IMR-90 (cell line): ENCODE measurements at regions not wholly inside any gene's neighbourhood (a gene's known extent, or its start where the extent isn't known, plus 50 kb on each side); places are given as distances from the start of the nearest gene placed in this dataset.

Source experiments
- ATAC-seq: fragments of 200-7000 bp; cut with Tn5 transposase; 2 replicates; pipeline ENCODE4 v1.9.1; 2020; ENCODE audit warnings: low read depth, mild to moderate bottlenecking, moderate library complexity
- BruUV-seq: library from RNA; stranded (reverse); fragments of 400-500 nt; replicated peaks from 2 replicates; lab custom pipeline; 2021; lab: Mats Ljungman, UMichigan
- CTCF ChIA-PET: fragments of 300-600 bp; formaldehyde crosslinking; extraction: SDS; loops from one replicate; lab custom pipeline; 2021; ENCODE audit warnings: antibody characterized with exemption; lab: Yijun Ruan, JAX
- POLR2A ChIA-PET: fragments of 300-600 bp; sonication (Branson Sonifier 250); formaldehyde crosslinking; loops from one replicate; lab custom pipeline; 2022; ENCODE audit warnings: antibody characterized with exemption; ENCODE audit not compliant: unreplicated experiment; lab: Charles Lee
- DNase-seq: peaks from one replicate; pipeline ENCODE4 v3.0.0; 2013
- H2AFZ ChIP-seq: replicated peaks from 2 replicates; pipeline ENCODE3; 2013; ENCODE audit warnings: low read length, mild to moderate bottlenecking; ENCODE audit not compliant: poor library complexity
- H2AK5ac ChIP-seq: 2 replicates; pipeline ENCODE4 v1.6.1; 2013; ENCODE audit warnings: low read depth, low read length, inconsistent platforms
- H2AK9ac ChIP-seq: replicated peaks from 2 replicates; pipeline ENCODE3; 2013; ENCODE audit warnings: mild to moderate bottlenecking, low read depth, low read length, moderate library complexity; ENCODE audit not compliant: poor library complexity
- H2BK120ac ChIP-seq: 2 replicates; pipeline ENCODE4 v1.6.1; 2013; ENCODE audit warnings: low read depth, low read length, inconsistent platforms
- H2BK15ac ChIP-seq: 3 replicates; pipeline ENCODE4 v1.6.1; 2013; ENCODE audit warnings: low read depth, low read length, inconsistent platforms
- H2BK20ac ChIP-seq: 2 replicates; pipeline ENCODE4 v1.6.1; 2013; ENCODE audit warnings: low read depth, mild to moderate bottlenecking, inconsistent platforms, low read length, moderate library complexity
- H2BK5ac ChIP-seq: 2 replicates; pipeline ENCODE4 v1.6.1; 2013; ENCODE audit warnings: mild to moderate bottlenecking, low read depth, low read length, inconsistent platforms; ENCODE audit not compliant: poor library complexity, severe bottlenecking
- H3K14ac ChIP-seq: replicated peaks from 2 replicates; pipeline ENCODE4 v1.6.1; 2013; ENCODE audit warnings: low read depth, low read length, inconsistent platforms
- H3K18ac ChIP-seq: 2 replicates; pipeline ENCODE4 v1.6.1; 2013; ENCODE audit warnings: low read depth, low read length, control low read depth
- H3K23ac ChIP-seq: 2 replicates; pipeline ENCODE4 v1.6.1; 2013; ENCODE audit warnings: low read depth, low read length, inconsistent platforms
- H3K27ac ChIP-seq: 2 replicates; pipeline ENCODE4 v1.5.1; 2013; ENCODE audit warnings: mild to moderate bottlenecking, control low read depth, low read length; ENCODE audit not compliant: insufficient read depth
- H3K27me3 ChIP-seq: 2 replicates; pipeline ENCODE4 v1.6.1; 2013; ENCODE audit warnings: low read length; ENCODE audit not compliant: control insufficient read depth, insufficient read depth
- H3K36me3 ChIP-seq: 2 replicates; pipeline ENCODE4 v1.6.1; 2013; ENCODE audit warnings: low read length, mixed read lengths; ENCODE audit not compliant: control insufficient read depth, insufficient read depth
- H3K4ac ChIP-seq: 2 replicates; pipeline ENCODE4 v1.6.1; 2013; ENCODE audit warnings: low read depth, low read length, inconsistent platforms
- H3K4me1 ChIP-seq: 2 replicates; pipeline ENCODE4 v1.6.1; 2013; ENCODE audit warnings: low read length, mixed read lengths; ENCODE audit not compliant: control insufficient read depth, insufficient read depth
- H3K4me2 ChIP-seq: 2 replicates; pipeline ENCODE4 v1.6.1; 2013; ENCODE audit warnings: low read depth, mild to moderate bottlenecking, control low read depth, low read length, moderate library complexity
- H3K4me3 ChIP-seq: 2 replicates; pipeline ENCODE4 v1.5.1; 2013; ENCODE audit warnings: low read depth, mild to moderate bottlenecking, control low read depth, low read length, moderate library complexity; ENCODE audit not compliant: insufficient read depth
- H3K56ac ChIP-seq: 2 replicates; pipeline ENCODE4 v1.6.1; 2013; ENCODE audit warnings: low read length, inconsistent platforms; ENCODE audit not compliant: insufficient read depth; ENCODE audit errors: extremely low read depth
- H3K79me1 ChIP-seq, 2 experiments: 2 replicates each; pipeline ENCODE4 v1.6.1; 2013; ENCODE audit warnings: low read length in 2 of 2, inconsistent platforms in 1 of 2, low read depth in 1 of 2
- H3K9ac ChIP-seq: 2 replicates; pipeline ENCODE4 v1.6.1; 2013; ENCODE audit warnings: low read depth, low read length, control low read depth
- H3K9me1 ChIP-seq: 2 replicates; pipeline ENCODE4 v1.6.1; 2013; ENCODE audit warnings: low read length, inconsistent platforms; ENCODE audit not compliant: insufficient read depth
- H3K9me3 ChIP-seq: 2 replicates; pipeline ENCODE4 v1.6.1; 2013; ENCODE audit warnings: low read length; ENCODE audit not compliant: control insufficient read depth, insufficient read depth
- H4K20me1 ChIP-seq: 2 replicates; pipeline ENCODE4 v1.6.1; 2013; ENCODE audit warnings: low read length, inconsistent platforms; ENCODE audit not compliant: insufficient read depth
- H4K5ac ChIP-seq: 2 replicates; pipeline ENCODE4 v1.6.1; 2013; ENCODE audit warnings: mild to moderate bottlenecking, low read depth, low read length, control low read depth
- H4K8ac ChIP-seq, 2 experiments: 2 replicates each; pipeline ENCODE4 v1.6.1; 2013; ENCODE audit warnings: low read depth in 2 of 2, low read length in 2 of 2, control low read depth in 1 of 2, inconsistent platforms in 1 of 2
- H4K91ac ChIP-seq: 2 replicates; pipeline ENCODE4 v1.6.1; 2013; ENCODE audit warnings: low read depth, low read length, inconsistent platforms; ENCODE audit not compliant: insufficient read depth
- BHLHE40 ChIP-seq: fragments of 150-350 bp; IDR thresholded peaks from 2 replicates; pipeline ENCODE4 v1.6.1; 2016; ENCODE audit warnings: mild to moderate bottlenecking, low read depth, low read length
- CEBPB ChIP-seq: IDR thresholded peaks from 2 replicates; pipeline ENCODE4 v1.6.1; 2012; ENCODE audit warnings: low read depth, low read length, improper control_type of control experiment
- CHD1 ChIP-seq: IDR thresholded peaks from 2 replicates; pipeline ENCODE4 v1.6.1; 2012; ENCODE audit warnings: low read depth, low read length, improper control_type of control experiment
- CTCF ChIP-seq: conservative IDR thresholded peaks from 2 replicates; pipeline ENCODE4 v1.5.1; 2012; ENCODE audit warnings: mild to moderate bottlenecking, low read depth, low read length, improper control_type of control experiment
- ELK1 ChIP-seq: fragments of 150-350 bp; IDR thresholded peaks from 2 replicates; pipeline ENCODE4 v1.6.1; 2016; ENCODE audit warnings: low read depth, mild to moderate bottlenecking, low read length, moderate library complexity, borderline replicate concordance
- FOS ChIP-seq: fragments of 150-350 bp; IDR thresholded peaks from 2 replicates; pipeline ENCODE4 v1.6.1; 2016; ENCODE audit warnings: low read depth, low read length
- MAFK ChIP-seq: IDR thresholded peaks from 2 replicates; pipeline ENCODE4 v1.6.1; 2012; ENCODE audit warnings: low read depth, low read length, improper control_type of control experiment
- MAZ ChIP-seq: IDR thresholded peaks from 2 replicates; pipeline ENCODE4 v1.6.1; 2012; ENCODE audit warnings: low read depth, mild to moderate bottlenecking, low read length, improper control_type of control experiment, moderate library complexity, borderline replicate concordance
- MXI1 ChIP-seq: IDR thresholded peaks from 2 replicates; pipeline ENCODE4 v1.6.1; 2012; ENCODE audit warnings: low read depth, mild to moderate bottlenecking, low read length, moderate library complexity, borderline replicate concordance
- NFE2L2 ChIP-seq: fragments of 150-350 bp; IDR thresholded peaks from 2 replicates; pipeline ENCODE4 v1.6.1; 2016; ENCODE audit warnings: low read depth, mild to moderate bottlenecking, low read length
- POLR2A ChIP-seq: IDR thresholded peaks from 2 replicates; pipeline ENCODE4 v1.6.1; 2012; ENCODE audit warnings: mild to moderate bottlenecking, low read depth, low read length
- RAD21 ChIP-seq: IDR thresholded peaks from 2 replicates; pipeline ENCODE4 v1.6.1; 2012; ENCODE audit warnings: low read length, improper control_type of control experiment
- RCOR1 ChIP-seq: IDR thresholded peaks from 2 replicates; pipeline ENCODE4 v1.6.1; 2012; ENCODE audit warnings: mild to moderate bottlenecking, low read length, improper control_type of control experiment; ENCODE audit not compliant: insufficient replicate concordance
- RFX5 ChIP-seq: IDR thresholded peaks from 2 replicates; pipeline ENCODE4 v1.8.0; 2012; ENCODE audit warnings: low read depth, mild to moderate bottlenecking, low read length, moderate library complexity
- SMC3 ChIP-seq: fragments of 150-350 bp; IDR thresholded peaks from 2 replicates; pipeline ENCODE4 v1.6.1; 2016; ENCODE audit warnings: low read depth, mild to moderate bottlenecking, antibody characterized with exemption, low read length, moderate library complexity
- USF2 ChIP-seq: fragments of 150-350 bp; IDR thresholded peaks from 2 replicates; pipeline ENCODE4 v1.6.1; 2017; ENCODE audit warnings: mild to moderate bottlenecking, antibody characterized with exemption, low read length, low read depth
- WGBS, 2 experiments: methylation state at CpG; one replicate each; pipeline versions ENCODE4 v1.1.5 to v1.1.7; 2013; ENCODE audit warnings: missing lambda C conversion rate in 2 of 2; ENCODE audit not compliant: insufficient read length in 1 of 2; ENCODE audit errors: extremely low coverage in 2 of 2; 5-methylcytosine and 5-hydroxymethylcytosine counted together
- dilution Hi-C: fragments of 300-500 bp; cut with HindIII; formaldehyde crosslinking; loops from one replicate; pipeline ENCODE4 v1.14.3; 2018; ENCODE audit warnings: low sequenced_read_pairs; ENCODE audit not compliant: unreplicated experiment
- in situ Hi-C: fragments of 300-500 bp; cut with MboI; formaldehyde crosslinking; loops from 3 replicates; pipeline ENCODE4 v1.14.3; 2019; ENCODE audit warnings: low sequenced_read_pairs, inconsistent platforms, mixed read lengths
- intact Hi-C: fragments of 100-400 bp; cut with micrococcal nuclease; formaldehyde crosslinking; loops from 2 replicates; pipeline ENCODE4 v1.10.0; 2022

GRCh38 chr2:144011553-144011952 lies 508.4 kb downstream of the ZEB2 start:
- ChIA-PET CTCF (no interaction called here), POLR2A (no interaction called here)
- BruUV-seq: no TSS peak
- in situ Hi-C loops (no loop called here), intact Hi-C loops (no loop called here), dilution Hi-C loops (no loop called here)
- Histone ChIP-seq H2AFZ (no peak overlapping the region), H3K9me3 (no peaks in the 10 kb centered on the region), H2BK5ac (no peak overlapping the region), H3K23ac (no peak overlapping the region), H3K9me1 (peaks cover 4% of the 10 kb centered on the region; the same call in 1 of the 2 replicates), H3K27ac (no peak overlapping the region), H2BK15ac (no peak overlapping the region), H3K14ac (no peak overlapping the region), H3K56ac (no peak overlapping the region), H3K4ac (no peak overlapping the region), H2BK120ac (no peak overlapping the region), H3K9ac (no peak overlapping the region), H3K4me1 (no peaks in the 10 kb centered on the region; the same call in 1 of the 2 replicates), H4K8ac (no peak overlapping the region), H3K4me3 (no peak overlapping the region), H4K20me1 (no peaks in the 10 kb centered on the region), H2BK20ac (no peak overlapping the region), H3K27me3 (no peaks in the 10 kb centered on the region), H3K36me3 (no peaks in the 10 kb centered on the region), H4K5ac (no peak overlapping the region; the same call in 1 of the 2 replicates), H2AK9ac (no peak overlapping the region), H3K18ac (no peak overlapping the region), H4K91ac (no peak overlapping the region), H3K79me1 (no peaks in the 10 kb centered on the region), H3K4me2 (no peak overlapping the region), H2AK5ac (no peak overlapping the region)
- ATAC-seq (no peak), DNase-seq (no peak)
- TF ChIP-seq POLR2A: no peak
- TF ChIP-seq CTCF: no peak
- TF ChIP-seq RAD21: no peak
- TF ChIP-seq MXI1: no peak
- TF ChIP-seq MAFK: no peak
- no peak for TF ChIP-seq USF2
- no peak for TF ChIP-seq RCOR1
- no peak for TF ChIP-seq FOS
- no peak for TF ChIP-seq SMC3
- TF ChIP-seq RFX5: no peak
- TF ChIP-seq CEBPB: no peak
- no peak for TF ChIP-seq ELK1
- no peak for TF ChIP-seq MAZ
- TF ChIP-seq CHD1: no peak
- no peak for TF ChIP-seq BHLHE40
- TF ChIP-seq NFE2L2: no peak
- no CpG with 5 or more reads among the region's 2 CpGs for WGBS, 2 experiments
